ENCODE measurements at regions not wholly inside any gene's neighbourhood (a gene's known extent, or its start where the extent isn't known, plus 50 kb on each side); places are given as distances from the start of the nearest gene placed in this dataset.

DNA sequence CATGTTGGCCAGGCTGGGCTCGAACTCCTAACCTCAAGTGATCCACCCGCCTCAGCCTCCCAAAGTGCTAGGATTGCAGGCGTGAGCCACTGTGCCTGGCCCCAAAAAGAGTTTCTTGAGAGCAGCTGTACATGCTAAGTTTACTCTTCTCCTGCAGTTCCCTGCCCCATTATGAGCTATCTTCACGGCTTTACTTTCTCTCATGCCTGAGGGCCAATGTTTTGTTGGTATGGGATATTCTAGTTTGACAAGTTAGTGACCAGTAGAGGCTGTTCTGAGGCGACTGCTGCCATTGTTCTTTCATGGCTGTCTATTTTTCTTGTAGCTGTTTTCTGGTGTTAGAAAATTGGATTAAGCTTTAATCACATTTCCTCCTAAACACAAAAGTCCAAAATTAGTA, 78.0 kb upstream of the STX18 start:
- TF ChIP-seq EZH2 (IDR thresholded peaks at IDR 0.05; ENCODE audit: insufficient read depth, poor library complexity, severe bottlenecking) (no peak), EZH2phosphoT487 (IDR thresholded peaks at IDR 0.05; ENCODE audit: insufficient read depth, low read depth) (no peak)

All from GM23248 (cell line).